ENCODE measurements at regions not wholly inside any gene's neighbourhood (a gene's known extent, or its start where the extent isn't known, plus 50 kb on each side); places are given as distances from the start of the nearest gene placed in this dataset.

- no peak for TF ChIP-seq EZH2 (IDR thresholded peaks at IDR 0.05; ENCODE audit: borderline replicate concordance)
- TF ChIP-seq CTCF (IDR thresholded peaks at IDR 0.05; ENCODE audit: poor library complexity), result no peak
Observed at GRCh38 chr10:91002656-91003055, 81.8 kb upstream of the ANKRD1 start.

Measured in hepatocyte (in vitro differentiated cells).